Neural progenitor cell (in vitro differentiated cells): ENCODE measurements at regions not wholly inside any gene's neighbourhood (a gene's known extent, or its start where the extent isn't known, plus 50 kb on each side); places are given as distances from the start of the nearest gene placed in this dataset.

Experiments
- EZH2 ChIP-seq: fragments of 200-600 bp; sonication (generic); IDR thresholded peaks from 2 replicates; pipeline ENCODE4 v1.6.1; 2017; ENCODE audit warnings: antibody characterized with exemption, mild to moderate bottlenecking, moderate library complexity
- EZH2phosphoT487 ChIP-seq: fragments of 200-600 bp; sonication (generic); IDR thresholded peaks from 2 replicates; pipeline ENCODE4 v1.6.1; 2017; ENCODE audit warnings: antibody characterized with exemption
- TF ChIP-seq, protein P1 (sequence below): fragments of 200-600 bp; sonication (generic); IDR thresholded peaks from 2 replicates; pipeline ENCODE4 v1.5.1; 2017; ENCODE audit warnings: antibody characterized with exemption, mild to moderate bottlenecking

DNA sequence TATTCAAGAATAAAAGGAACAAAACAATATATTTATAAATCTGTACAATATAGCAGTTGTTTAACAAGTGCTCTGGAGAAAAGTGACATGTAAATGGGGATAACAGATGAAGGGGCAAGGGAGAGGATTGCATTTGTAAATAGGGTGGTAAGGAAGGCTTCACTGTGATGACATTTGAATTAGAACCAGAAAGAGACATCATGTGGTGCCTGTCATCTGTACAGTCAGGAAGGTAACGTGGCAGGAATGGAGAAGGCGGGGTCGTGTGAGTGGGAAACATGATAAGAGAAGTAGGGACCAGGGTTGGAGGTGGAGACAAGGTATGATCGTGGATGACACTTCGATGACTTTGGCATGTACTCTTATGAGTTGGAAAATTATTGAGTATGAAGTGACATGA is 1393.6 kb upstream of the NXPH2 start:
- TF ChIP-seq, protein P1, sequence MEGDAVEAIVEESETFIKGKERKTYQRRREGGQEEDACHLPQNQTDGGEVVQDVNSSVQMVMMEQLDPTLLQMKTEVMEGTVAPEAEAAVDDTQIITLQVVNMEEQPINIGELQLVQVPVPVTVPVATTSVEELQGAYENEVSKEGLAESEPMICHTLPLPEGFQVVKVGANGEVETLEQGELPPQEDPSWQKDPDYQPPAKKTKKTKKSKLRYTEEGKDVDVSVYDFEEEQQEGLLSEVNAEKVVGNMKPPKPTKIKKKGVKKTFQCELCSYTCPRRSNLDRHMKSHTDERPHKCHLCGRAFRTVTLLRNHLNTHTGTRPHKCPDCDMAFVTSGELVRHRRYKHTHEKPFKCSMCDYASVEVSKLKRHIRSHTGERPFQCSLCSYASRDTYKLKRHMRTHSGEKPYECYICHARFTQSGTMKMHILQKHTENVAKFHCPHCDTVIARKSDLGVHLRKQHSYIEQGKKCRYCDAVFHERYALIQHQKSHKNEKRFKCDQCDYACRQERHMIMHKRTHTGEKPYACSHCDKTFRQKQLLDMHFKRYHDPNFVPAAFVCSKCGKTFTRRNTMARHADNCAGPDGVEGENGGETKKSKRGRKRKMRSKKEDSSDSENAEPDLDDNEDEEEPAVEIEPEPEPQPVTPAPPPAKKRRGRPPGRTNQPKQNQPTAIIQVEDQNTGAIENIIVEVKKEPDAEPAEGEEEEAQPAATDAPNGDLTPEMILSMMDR, result no peak
- TF ChIP-seq EZH2, result no peak
- no peak for TF ChIP-seq EZH2phosphoT487
